CD4-positive, alpha-beta T cell (primary cell): ENCODE measurements at regions not wholly inside any gene's neighbourhood (a gene's known extent, or its start where the extent isn't known, plus 50 kb on each side); places are given as distances from the start of the nearest gene placed in this dataset.

Experiments used
- ATAC-seq: fragments of 200-7000 bp; cut with Tn5 transposase; one replicate; pipeline ENCODE4 v1.10.0; 2022; ENCODE audit warnings: mild to moderate bottlenecking; ENCODE audit not compliant: poor library complexity
- CTCF ChIA-PET: fragments of 350-600 bp; sonication (Branson Sonifier 250); formaldehyde crosslinking; loops from one replicate; lab custom pipeline; 2021; ENCODE audit warnings: antibody characterized with exemption, inconsistent platforms; lab: Charles Lee
- POLR2A ChIA-PET: fragments of 350-600 bp; sonication (Branson Sonifier 250); formaldehyde crosslinking; loops from one replicate; lab custom pipeline; 2021; ENCODE audit warnings: antibody characterized with exemption, inconsistent platforms; lab: Charles Lee
- DNase-seq, 14 experiments: peaks; one replicate each; pipeline ENCODE4 v3.0.0-alpha.2; 2013 to 2020; ENCODE audit warnings: mixed read lengths in 2 of 14
- H3K27ac ChIP-seq, 2 donors: one replicate each; pipeline versions ENCODE4 v1.5.1 to v1.7.0; 2013; ENCODE audit warnings: low read length in 2 of 2, low read depth in 1 of 2, mild to moderate bottlenecking in 1 of 2
- H3K27me3 ChIP-seq, 2 experiments: 1 replicate in 1 of 2; 2 replicates in 1 of 2; pipeline versions ENCODE4 v1.6.1 to v1.7.0; 2013; ENCODE audit warnings: low read length in 2 of 2, control low read depth in 1 of 2, mild to moderate bottlenecking in 1 of 2, moderate library complexity in 1 of 2; ENCODE audit not compliant: insufficient read depth in 2 of 2, control insufficient read depth in 1 of 2
- H3K36me3 ChIP-seq: one replicate; pipeline ENCODE4 v1.6.1; 2013; ENCODE audit warnings: low read length, control low read depth; ENCODE audit not compliant: insufficient read depth
- H3K4me1 ChIP-seq: one replicate; pipeline ENCODE4 v1.6.1; 2013; ENCODE audit warnings: low read length, control low read depth; ENCODE audit not compliant: insufficient read depth
- H3K4me3 ChIP-seq: one replicate; pipeline ENCODE4 v1.5.1; 2013; ENCODE audit warnings: mild to moderate bottlenecking, low read length, moderate library complexity
- H3K9me3 ChIP-seq, 2 experiments: 1 replicate in 1 of 2; 2 replicates in 1 of 2; pipeline versions ENCODE4 v1.6.1 to v1.7.0; 2013; ENCODE audit warnings: low read length in 2 of 2, mild to moderate bottlenecking in 2 of 2, control low read depth in 1 of 2, moderate library complexity in 1 of 2; ENCODE audit not compliant: control insufficient read depth in 1 of 2, insufficient read depth in 1 of 2
- H3K27ac Mint-ChIP-seq: one replicate; pipeline ENCODE4 v1.8.0; 2020; ENCODE audit warnings: mixed read lengths
- H3K27me3 Mint-ChIP-seq: one replicate; pipeline ENCODE4 v1.8.0; 2021; ENCODE audit warnings: mixed read lengths
- H3K36me3 Mint-ChIP-seq: one replicate; pipeline ENCODE4 v1.8.0; 2021; ENCODE audit warnings: low read depth, mixed read lengths
- H3K4me1 Mint-ChIP-seq: one replicate; pipeline ENCODE4 v1.8.0; 2021; ENCODE audit warnings: low read depth, mixed read lengths
- H3K4me3 Mint-ChIP-seq: one replicate; pipeline ENCODE4 v1.8.0; 2020; ENCODE audit warnings: mild to moderate bottlenecking, mixed read lengths
- H3K9me3 Mint-ChIP-seq: one replicate; pipeline ENCODE4 v1.8.0; 2020; ENCODE audit warnings: mixed read lengths
- intact Hi-C, 2 experiments: fragments of 100-400 bp; cut with DNase I in 1 of 2; cut with micrococcal nuclease in 1 of 2; formaldehyde crosslinking; loops; one replicate each; pipeline versions ENCODE4 v1.15.1 to v1.9.0; 2023 to 2025; cut with DNase I, micrococcal nuclease
- TF ChIP-seq, protein P1 (sequence below): fragments of 200-600 bp; IDR thresholded peaks from one replicate; pipeline ENCODE4 v1.8.0; 2022; ENCODE audit warnings: antibody characterized with exemption, mild to moderate bottlenecking

DNA sequence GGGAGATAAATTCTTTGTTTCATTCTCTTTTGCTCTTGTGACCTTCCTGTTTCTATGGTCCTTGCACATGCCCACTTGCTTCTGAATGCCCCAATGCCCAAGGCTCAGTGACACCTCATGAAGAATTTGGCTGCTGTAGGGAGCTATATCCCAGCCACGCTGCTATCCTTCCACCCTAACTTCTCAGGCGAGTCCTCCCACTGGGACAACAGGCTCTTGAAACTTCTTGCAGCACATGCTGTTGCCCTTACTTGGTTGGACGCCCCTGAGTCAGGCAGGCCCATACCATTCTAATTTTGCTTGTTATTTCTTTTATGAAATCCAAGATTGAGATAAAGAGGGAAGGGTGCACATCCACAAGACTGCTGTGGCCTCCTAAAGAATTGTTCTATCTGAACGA is 57.6 kb upstream of the BLID start:
- ATAC-seq, result no peak
- POLR2A ChIA-PET, result no interaction called here
- H3K9me3 Mint-ChIP-seq, result no peaks in the 10 kb centered on the region

GRCh38 chr11:122173074-122173450 is 57.0 kb upstream of the BLID start:
- intact Hi-C loops, result no loop called here
- no peaks in the 10 kb centered on the region for H3K36me3 ChIP-seq
- H3K4me1 ChIP-seq, result no peaks in the 10 kb centered on the region
- Mint-ChIP-seq H3K27me3 (peaks cover 7% of the 10 kb centered on the region), H3K36me3 (no peaks in the 10 kb centered on the region), H3K4me1 (no peaks in the 10 kb centered on the region), H3K9me3 (no peaks in the 10 kb centered on the region), H3K4me3 (no peak overlapping the region), H3K27ac (no peak overlapping the region)
- H3K27ac ChIP-seq, result no peak overlapping the region
- ATAC-seq (no peak), DNase-seq (no peak)
- no peaks in the 10 kb centered on the region for H3K27me3 ChIP-seq
- ChIA-PET CTCF (no interaction called here), POLR2A (no interaction called here)
- TF ChIP-seq, protein P1, sequence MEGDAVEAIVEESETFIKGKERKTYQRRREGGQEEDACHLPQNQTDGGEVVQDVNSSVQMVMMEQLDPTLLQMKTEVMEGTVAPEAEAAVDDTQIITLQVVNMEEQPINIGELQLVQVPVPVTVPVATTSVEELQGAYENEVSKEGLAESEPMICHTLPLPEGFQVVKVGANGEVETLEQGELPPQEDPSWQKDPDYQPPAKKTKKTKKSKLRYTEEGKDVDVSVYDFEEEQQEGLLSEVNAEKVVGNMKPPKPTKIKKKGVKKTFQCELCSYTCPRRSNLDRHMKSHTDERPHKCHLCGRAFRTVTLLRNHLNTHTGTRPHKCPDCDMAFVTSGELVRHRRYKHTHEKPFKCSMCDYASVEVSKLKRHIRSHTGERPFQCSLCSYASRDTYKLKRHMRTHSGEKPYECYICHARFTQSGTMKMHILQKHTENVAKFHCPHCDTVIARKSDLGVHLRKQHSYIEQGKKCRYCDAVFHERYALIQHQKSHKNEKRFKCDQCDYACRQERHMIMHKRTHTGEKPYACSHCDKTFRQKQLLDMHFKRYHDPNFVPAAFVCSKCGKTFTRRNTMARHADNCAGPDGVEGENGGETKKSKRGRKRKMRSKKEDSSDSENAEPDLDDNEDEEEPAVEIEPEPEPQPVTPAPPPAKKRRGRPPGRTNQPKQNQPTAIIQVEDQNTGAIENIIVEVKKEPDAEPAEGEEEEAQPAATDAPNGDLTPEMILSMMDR, result no peak
- H3K9me3 ChIP-seq, result no peaks in the 10 kb centered on the region
- H3K4me3 ChIP-seq, result no peak overlapping the region

More for the DNA sequence above, 57.6 kb upstream of the BLID start:
- H3K27me3 ChIP-seq, result no peaks in the 10 kb centered on the region
- H3K36me3 Mint-ChIP-seq, result no peaks in the 10 kb centered on the region
- intact Hi-C loops, result no loop called here
- H3K27ac ChIP-seq, result no peak overlapping the region
- DNase-seq, result no peak
- no peak overlapping the region for H3K4me3 Mint-ChIP-seq
- H3K27ac Mint-ChIP-seq, result no peak overlapping the region
- H3K27me3 Mint-ChIP-seq, result peaks cover 7% of the 10 kb centered on the region
- no peaks in the 10 kb centered on the region for H3K9me3 ChIP-seq
- H3K4me3 ChIP-seq, result no peak overlapping the region
- CTCF ChIA-PET, result no interaction called here
- no peaks in the 10 kb centered on the region for H3K36me3 ChIP-seq
- no peaks in the 10 kb centered on the region for H3K4me1 ChIP-seq
- H3K4me1 Mint-ChIP-seq, result no peaks in the 10 kb centered on the region
- TF ChIP-seq, protein P1, result no peak

DNA sequence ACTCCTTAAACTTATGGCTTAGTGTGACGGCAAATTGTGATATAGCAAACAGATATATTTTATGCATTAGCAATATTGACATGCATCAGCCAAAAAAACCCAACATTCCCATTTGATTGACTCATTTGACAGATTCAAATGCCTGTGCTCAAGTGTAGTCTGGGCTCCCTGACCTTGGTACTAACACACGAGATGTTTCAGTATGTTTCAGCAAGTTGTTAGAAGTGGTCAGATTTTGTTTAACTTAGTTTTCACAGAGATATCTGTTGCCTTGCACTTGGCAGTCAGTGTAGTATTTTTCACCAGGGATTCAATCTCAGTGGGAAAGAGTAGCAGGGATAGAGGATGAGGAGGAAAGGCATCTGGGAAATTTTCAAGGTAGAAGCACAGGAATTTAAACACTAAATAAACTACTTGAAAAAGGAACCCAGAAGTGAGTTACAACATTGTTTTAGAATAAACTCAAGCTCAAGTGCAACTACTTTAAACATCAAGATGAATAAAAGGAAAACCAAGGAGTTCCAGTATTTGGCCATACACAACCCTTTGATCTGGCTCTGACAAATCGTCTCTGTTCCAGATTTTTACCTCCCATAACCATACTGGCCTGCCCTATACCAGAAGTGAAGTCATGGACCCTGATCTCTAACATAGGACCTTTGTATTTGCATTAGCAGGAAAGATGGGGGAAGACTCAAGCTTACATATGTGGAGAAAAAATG is 56.5 kb upstream of the BLID start:
- no peaks in the 10 kb centered on the region for H3K4me1 Mint-ChIP-seq
- Histone ChIP-seq H3K4me1 (no peaks in the 10 kb centered on the region), H3K27ac (no peak overlapping the region), H3K27me3 (no peaks in the 10 kb centered on the region), H3K36me3 (no peaks in the 10 kb centered on the region), H3K4me3 (no peak overlapping the region), H3K9me3 (no peaks in the 10 kb centered on the region)
- no peak overlapping the region for H3K27ac Mint-ChIP-seq
- intact Hi-C loops, result no loop called here
- H3K4me3 Mint-ChIP-seq, result no peak overlapping the region
- DNase-seq (no peak), ATAC-seq (no peak)
- H3K9me3 Mint-ChIP-seq, result no peaks in the 10 kb centered on the region
- H3K27me3 Mint-ChIP-seq, result peaks cover 7% of the 10 kb centered on the region
- TF ChIP-seq, protein P1, result no peak
- ChIA-PET CTCF (no interaction called here), POLR2A (no interaction called here)
- H3K36me3 Mint-ChIP-seq, result no peaks in the 10 kb centered on the region
